NCI-H82 treated with DMSO at 0.1 percent for 48 hours (cell line): ENCODE measurements at regions not wholly inside any gene's neighbourhood (a gene's known extent, or its start where the extent isn't known, plus 50 kb on each side); places are given as distances from the start of the nearest gene placed in this dataset.

Source experiments
- DNase-seq: peaks from one replicate; lab custom pipeline; 2025; ENCODE audit not compliant: unreplicated experiment; lab: John Stamatoyannopoulos, UW

GRCh38 chr20:60064554-60065196 is 106.5 kb downstream of the CDH26 start:
- no peak for DNase-seq

GRCh38 chr20:60065741-60066437 is 107.7 kb downstream of the CDH26 start:
- no peak for DNase-seq

GRCh38 chr20:60066438-60066823 is 108.2 kb downstream of the CDH26 start:
- no peak for DNase-seq

- no peak for DNase-seq
Measured at GRCh38 chr20:60068509-60068908, 110.3 kb downstream of the CDH26 start.

DNA sequence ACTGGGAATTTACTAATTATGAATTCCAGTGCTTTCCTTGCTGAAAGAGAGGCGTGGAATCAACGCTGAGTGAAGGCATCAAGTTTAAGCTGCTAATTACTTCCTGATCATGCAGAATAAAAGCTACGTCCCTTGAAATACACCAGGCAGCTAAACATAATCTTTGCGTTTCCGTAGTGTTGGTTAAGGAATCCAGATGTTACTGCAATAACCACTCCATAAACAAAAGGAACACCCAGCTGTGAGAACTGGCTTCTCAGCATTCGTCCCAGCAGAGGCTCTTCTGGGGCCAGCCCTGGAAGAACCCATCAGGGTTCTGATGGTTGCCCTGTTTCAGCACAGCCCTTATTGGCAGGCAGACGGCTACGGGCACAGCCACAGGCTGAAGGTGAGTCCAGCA is 111.4 kb downstream of the CDH26 start:
- DNase-seq = no peak

DNA sequence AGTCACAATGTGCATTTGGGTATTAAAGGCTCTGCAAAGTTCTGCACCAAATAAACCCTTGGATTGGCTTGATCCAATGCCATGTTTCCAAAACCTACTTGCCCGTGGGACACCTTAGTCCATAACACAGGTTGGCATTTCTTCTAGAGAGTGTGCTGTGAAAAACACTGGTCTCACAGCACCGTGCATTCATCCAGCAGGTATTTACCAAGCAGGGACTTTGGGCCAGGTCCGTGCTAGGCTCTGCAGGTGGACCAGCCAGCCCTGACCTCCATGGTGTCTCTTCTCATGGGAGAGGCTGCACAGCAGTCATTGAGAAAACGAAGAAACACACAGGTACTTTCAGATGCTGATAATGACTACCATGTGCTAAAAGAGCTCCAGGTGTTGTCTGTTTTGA is 112.6 kb downstream of the CDH26 start:
- no peak for DNase-seq

- no peak for DNase-seq
Measured at GRCh38 chr20:60071965-60072364, 113.7 kb downstream of the CDH26 start.

- no peak for DNase-seq
Measured at GRCh38 chr20:60073086-60073485, 114.9 kb downstream of the CDH26 start.

DNA sequence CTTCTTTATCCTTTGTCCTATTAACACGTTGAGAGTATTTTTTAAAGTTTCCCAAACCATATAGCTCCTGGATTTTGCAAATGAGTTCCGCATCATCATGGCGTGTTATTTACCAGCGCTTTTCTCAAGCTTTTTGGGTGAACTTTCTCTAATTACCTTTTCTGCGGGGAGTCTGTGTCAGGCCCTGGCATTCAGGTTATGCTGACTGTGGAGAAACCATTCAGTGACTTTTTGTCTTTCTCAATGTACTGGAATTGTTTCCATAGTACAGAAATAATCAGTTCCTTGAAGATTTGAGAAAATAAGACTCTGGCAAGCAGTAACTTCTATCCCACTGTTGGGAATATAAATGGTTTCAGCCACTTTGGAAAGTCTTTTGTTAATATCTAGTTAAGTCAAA is 115.3 kb downstream of the CDH26 start:
- no peak for DNase-seq

- DNase-seq = no peak
Measured at GRCh38 chr20:60074276-60074675, 116.1 kb downstream of the CDH26 start.

DNA sequence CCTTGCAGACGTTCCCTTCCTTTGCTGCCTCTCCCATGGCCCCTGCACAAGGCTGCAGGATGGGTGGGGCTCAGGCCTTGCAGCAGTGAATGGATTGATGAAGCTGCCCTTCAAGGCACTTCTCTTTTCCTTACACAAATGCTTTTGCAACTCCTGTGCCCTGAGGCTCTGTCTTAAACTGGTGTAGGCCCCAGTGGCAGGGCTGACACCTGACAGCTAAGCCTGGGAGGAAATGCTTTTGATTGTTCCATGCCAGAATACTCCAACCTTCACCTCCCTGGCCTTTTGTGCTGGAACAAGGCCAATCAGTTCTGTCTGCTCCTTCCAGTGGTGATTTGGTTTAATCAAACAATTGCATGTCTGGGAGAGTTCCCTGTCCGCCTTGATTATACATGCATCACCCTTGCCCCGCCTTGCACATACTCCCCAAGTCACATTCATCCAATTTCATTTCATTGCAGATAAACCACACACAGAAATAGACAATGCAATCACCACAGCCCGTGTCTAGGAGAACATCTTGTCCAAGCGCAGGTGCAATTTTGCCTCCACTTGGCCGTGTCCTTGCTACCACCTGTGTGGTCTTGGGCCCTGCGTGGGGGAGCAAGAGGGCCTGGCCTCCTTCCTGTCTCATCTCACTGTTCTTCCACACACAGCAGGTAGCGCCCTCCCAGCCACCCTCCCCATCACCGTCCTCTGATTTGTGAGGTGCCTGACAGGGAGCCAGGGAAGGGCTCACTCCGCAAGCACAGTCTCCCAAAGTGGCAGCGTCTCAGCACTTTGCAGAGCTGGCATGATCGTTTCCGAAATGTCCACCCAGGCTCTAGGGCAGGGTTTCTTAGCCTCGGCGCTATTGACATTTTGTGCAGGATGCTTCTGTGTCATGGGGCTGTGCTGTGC is 120.4 kb downstream of the CDH26 start:
- DNase-seq = no peak

DNA sequence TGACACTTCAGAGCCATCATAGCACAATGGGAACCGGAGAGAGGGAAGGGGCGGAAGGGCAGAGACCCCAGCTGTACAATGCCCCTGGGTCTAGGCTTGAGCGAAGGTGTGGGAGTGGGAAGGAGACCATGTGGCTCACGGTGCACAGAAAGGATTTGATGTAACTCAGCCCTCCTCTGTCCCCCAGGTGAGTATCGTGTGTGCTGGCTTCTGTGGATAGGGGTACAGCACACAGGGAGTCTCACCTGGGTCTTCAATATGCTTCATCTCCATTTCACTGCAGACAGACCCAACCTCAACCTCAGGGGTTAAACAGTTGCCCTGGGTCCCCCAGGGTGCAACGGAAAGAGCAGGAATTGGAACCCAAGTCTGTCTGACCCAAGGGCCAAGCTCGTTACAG is 122.2 kb downstream of the CDH26 start:
- no peak for DNase-seq

GRCh38 chr20:60085551-60086132 is 127.4 kb downstream of the CDH26 start:
- no peak for DNase-seq

GRCh38 chr20:60086821-60087562 is 128.8 kb downstream of the CDH26 start:
- no peak for DNase-seq

DNA sequence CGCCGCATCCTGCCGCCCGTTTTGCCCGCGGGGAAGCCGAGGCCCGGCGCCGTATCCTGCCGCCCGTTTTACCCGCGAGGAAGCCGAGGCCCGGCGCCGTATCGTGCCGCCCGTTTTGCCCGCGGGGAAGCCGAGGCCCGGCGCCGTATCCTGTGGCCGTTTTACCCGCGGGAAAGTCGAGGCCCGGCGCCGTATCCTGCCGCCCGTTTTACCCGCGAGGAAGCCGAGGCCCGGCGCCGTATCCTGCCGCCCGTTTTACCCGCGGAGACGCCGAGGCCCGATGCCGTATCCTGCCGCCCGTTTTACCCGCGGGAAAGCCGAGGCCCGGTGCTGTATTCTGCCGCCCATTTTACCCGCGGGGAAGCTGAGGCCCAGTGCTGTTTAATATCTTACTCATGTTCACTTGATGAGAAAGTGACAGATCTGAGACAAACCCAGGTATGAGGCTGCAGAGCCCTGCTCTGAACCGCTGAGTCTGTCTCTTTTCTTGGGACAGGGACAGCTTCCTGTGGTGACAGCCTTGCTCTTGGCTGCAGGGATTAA is 129.4 kb downstream of the CDH26 start:
- no peak for DNase-seq

DNA sequence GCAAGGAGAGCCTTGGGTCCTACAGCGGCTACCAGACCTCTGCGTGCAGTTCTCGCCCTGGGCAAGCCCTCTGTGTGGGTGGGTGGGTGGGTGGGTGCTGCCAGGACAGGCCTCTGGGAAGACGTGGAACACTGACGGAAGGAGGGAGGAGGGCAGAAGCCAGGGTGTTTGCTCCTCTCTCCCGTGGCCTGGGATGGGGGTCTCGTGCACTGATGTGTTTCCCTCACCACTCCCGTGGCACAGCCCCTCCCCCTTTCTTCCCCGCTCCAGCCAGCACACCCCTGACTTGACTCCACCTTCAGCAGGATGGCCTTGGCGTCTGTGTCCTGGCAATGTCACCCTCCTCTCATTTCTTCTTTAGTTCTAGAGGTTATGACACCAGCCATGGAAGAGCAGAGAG is 130.0 kb downstream of the CDH26 start:
- DNase-seq = no peak

DNA sequence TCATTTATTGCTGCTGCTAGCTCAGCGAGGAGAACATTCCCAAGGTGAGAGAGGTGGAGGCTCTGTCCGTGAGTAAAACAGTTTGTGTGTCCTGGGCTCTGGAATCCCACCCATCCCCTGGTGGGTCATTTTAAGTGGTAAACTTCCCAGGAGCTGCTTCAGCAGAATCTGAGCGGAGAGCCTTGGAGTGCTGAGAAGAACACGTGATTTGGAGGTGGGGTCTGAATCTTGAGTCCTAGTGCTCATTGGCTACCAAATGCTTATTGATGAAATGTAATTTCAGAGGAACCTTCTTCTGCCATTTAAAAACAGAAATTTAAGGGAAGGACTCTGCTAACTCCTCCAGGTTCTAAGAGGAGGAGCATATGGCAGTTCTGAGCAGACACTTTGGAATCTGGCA is 132.4 kb downstream of the CDH26 start:
- DNase-seq = no peak

DNA sequence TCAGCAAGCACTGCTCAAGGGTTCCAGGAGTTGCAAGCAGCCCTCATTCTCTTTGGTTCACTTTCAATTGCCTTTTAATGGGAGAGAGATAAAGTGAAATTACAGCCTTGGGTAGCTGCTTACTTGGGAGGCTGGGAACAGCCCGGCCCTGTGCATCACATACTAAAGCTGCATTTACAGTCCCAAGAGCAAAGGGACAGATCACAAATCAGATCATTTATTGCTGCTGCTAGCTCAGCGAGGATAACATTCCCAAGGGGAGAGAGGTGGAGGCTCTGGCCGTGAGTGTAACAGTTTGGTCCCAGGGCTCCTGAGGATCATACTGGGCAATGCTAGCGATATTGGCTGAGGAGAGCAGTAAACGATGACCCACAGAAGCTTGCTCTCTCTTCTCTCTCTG is 133.1 kb downstream of the CDH26 start:
- DNase-seq = no peak

DNA sequence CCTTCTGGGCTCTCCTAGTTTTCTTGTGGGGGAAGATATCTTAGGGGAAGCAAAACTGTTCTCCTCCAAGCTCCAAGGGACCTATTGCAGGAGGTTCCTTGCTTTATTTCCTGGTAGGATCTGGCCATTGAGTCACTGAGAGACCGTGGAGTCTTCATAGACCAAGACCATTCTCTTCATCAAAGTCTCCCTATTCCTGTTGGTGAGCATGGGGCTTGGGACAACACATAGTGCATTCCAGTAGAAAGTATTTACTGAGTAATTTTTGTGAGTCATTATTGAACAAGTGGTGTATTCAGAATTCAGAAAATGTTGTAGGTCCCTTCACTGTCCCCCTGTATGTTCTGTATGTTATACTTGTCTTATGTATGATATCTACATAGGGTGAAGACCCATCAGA is 133.6 kb downstream of the CDH26 start:
- no peak for DNase-seq

DNA sequence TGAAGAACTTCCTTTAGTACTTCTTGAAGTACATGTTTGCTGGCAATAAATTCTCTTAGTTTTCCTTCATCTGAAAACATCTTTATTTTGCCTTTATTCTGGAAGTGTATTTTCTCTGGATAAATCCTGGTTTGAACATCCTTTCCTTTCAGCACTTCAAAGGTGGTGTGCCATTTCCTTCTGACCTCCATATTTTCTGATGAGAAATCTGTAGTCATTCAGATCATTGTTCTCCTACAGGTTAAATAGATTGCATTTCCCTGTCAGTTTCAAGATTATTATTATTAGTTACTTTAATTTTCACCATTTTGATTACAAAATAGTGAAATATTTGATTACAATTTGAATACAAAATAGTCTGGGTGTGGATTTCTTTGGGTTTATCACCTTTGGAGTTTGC is 134.5 kb downstream of the CDH26 start:
- no peak for DNase-seq

DNA sequence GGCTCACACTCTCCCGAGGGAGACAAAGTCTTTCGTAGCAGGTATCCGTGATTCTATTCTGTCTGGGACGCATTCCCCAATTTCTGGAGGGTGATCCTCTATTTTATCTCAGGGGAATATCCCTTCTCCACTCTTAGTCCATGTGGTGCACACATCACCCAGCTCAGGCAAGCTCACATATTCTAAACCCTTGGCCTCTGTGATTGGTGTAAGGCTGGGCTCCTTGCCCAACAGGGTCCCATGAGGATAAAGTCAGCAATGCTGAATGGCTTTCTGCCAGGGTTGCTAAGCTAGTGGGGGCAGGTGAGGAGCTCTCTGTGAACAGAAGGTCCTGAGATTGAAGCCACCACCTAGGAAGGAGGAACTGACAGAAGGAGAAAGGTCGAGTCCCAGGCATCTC is 137.2 kb downstream of the CDH26 start:
- peak; percentile 6 for DNase-seq
